HG02623 (cell line): ENCODE measurements at regions not wholly inside any gene's neighbourhood (a gene's known extent, or its start where the extent isn't known, plus 50 kb on each side); places are given as distances from the start of the nearest gene placed in this dataset.
"Not testable (repeated sequence)": the region's sequence is repeated elsewhere in the genome, so short reads cannot be mapped to it uniquely, and the experiment has no call there.

ENCODE experiments used
- ATAC-seq: cut with Tn5 transposase; IDR thresholded peaks from one replicate; pipeline ENCODE4 v1.9.1; 2021; ENCODE audit warnings: moderate library complexity; ENCODE audit not compliant: unreplicated experiment

DNA sequence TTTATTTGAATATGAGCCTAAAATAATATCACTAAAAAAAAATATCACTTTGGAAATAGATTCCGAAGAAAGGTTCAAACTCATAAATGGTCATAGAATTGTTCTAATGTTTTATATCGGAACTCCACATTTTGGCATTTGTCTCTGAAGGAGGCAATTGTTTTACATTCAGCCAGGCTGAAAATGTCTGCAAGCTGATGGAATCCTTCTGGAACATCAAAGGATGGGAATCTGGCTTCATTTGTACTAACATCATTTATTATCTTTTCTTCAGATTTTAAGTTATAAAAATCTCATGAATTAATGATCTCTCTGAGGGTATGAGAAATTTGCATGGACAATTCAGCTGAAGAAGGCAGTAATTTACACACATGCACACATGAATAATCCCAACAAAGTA lies 251.4 kb upstream of the RGMA start:
- no peak for ATAC-seq

DNA sequence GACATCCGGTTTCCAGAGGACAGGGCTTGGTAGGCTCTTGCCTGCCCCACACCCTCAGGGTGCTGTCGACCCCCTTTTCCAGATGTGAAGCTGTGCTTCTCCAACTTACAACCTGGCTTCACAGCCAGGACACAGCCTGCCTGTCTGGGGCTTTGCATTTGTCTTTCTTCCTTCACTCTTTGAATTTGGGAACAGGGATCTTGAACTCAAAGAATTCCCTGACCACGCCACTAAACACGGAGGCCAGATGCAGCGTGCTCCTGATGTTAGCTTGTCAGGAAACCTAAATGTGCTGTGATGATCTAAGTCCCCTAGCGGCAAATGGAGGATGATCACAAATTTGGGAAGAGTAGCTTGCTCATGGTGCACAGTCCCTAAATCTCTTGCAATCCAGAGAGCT lies 244.8 kb upstream of the RGMA start:
- ATAC-seq, result no peak

DNA sequence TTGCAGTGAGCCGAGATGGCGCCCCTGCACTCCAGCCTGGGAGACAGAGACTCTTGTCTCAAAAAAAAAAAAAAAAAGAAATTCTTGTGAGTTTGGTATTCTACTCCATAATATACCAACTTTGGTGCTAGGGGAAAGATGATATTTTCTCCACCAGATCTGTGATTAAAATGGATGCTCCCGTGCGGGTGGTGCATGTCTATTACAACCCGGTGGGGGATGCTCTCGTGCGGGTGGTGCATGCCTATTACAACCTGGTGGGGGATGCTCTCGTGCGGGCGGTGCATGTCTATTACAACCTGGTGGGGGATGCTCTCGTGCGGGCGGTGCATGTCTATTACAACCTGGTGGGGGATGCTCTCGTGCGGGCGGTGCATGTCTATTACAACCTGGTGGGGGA lies 244.1 kb upstream of the RGMA start:
- ATAC-seq, result not testable (repeated sequence)

DNA sequence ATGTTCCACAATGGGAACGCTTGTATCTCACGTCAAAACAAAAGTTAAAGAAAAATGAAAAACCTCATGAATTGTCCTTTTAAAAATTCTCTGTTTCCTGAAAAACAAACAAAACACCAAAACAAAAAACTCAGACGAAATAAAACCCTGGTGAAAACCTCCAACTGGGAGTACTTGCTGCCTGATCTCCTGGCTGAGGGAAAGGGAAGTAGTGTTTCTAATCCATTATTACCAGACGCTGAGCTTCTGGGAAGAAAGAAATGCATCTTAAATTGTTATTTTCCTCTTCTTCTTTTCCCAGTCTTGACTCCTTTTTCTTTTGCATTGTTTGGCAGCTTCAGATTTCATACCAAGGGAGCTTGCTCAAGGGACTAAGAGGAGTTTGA lies 243.2 kb upstream of the RGMA start:
- ATAC-seq, result no peak

DNA sequence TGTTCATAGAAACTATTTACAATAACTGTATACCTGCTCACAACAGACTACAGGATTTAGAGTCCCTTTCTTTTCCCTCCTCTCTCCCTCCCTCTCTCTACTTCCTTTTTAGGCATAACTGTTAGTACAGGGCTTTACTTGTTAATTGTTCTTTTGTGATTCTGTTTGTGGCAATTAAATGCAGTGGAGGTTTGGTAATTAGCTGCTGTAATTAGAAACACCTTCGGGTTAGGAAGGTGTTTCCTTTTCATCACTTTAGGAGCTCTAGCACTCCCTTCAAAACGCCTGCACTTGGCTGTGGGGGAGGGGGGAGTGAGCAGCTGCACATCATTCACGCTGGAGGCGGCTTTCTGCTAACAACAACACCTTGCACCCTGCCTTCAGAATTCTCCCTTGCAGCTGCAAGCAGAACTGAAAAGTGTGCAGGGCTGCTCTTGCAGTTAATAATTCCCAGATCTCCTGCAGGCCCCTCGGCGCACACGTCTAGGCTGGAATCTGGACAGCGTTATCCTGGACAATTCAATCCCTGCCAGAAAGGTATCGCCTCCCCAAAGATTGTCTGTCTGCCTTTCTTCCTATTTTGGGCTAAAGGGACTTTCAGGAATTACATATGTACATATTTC lies 242.6 kb upstream of the RGMA start:
- ATAC-seq, result no peak

DNA sequence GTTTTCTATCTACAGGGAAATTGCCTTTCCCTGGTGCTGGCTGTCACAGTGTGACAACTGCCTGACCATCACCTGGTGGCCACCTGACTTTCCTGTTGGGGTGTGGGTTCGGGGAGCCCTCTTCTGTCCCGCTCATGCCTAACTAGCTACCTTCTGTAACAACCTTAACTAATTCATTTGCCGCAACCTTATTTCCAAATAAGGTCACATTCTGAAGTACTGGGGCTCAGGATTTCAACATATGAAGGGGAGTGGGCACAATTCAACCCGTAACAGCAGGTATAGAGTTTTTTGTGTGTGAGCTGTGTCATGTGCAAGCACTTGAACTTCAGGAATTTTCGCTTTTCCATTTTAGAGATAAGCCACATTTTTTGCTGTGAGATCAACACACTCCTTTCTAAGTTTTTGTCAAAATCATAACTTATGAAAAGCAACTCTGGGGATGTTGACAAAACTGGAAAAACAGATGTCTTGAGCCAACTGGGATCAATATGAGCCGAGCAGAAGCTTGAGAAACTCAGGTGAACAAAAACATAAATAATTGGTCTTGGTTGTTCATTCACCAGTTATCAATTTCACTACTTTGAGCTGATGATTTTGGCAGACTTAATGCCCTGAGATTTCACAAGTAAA lies 242.0 kb upstream of the RGMA start:
- no peak for ATAC-seq

DNA sequence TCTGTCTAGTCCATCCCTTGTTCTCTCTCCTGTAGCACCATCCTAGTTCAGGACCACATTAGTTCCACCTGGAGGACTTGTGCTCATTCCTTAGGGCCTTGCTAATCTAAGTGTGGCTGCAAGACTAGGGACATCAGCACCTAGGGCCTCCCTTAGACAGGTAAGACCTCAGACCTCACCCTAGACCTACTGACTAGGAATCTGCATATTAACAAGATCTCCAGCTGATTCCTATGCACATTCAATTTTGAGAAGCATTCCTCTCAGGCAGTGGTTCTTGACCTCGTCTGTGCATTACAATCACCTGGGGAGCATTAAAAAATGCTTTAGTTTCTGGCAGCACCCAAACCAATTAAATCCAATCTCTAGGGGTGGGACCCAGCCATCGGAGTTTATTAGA lies 238.4 kb upstream of the RGMA start:
- no peak for ATAC-seq

DNA sequence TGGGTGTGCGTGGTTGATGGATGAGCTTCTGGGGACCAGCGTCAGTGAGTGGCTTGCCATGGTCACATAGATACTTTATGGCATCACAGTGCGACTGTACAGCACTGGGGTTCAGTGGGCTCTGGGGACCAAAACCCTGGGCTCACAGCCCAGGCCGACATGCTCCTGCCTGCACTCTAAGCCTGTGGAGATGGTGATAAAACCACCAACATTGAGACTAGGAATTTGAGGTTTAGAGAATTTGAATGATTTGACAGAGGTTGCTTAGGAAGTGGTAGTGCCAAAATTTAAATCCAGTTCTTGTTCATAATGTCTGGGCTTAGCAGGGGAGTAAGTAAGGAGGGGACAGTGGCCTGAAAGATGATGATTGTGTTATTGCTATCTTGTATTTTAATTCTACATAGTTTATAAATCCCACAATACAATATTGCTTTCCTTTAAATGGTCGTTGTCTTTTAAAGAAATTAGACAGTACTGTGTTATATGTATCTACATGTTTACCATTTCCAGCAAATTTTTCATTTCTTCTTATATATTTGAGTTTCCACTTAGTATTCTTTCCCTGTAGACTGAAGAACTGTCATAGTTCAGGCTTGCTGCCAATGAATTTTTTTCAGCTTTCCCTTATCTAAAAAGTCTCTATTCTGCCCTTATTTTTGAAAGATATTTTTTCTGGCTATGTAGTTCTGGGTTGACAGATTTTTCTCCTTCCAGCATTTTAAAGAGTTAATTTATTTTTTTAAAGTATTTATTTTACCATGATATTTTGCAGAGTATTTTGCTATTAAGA lies 235.4 kb upstream of the RGMA start:
- ATAC-seq, result no peak

DNA sequence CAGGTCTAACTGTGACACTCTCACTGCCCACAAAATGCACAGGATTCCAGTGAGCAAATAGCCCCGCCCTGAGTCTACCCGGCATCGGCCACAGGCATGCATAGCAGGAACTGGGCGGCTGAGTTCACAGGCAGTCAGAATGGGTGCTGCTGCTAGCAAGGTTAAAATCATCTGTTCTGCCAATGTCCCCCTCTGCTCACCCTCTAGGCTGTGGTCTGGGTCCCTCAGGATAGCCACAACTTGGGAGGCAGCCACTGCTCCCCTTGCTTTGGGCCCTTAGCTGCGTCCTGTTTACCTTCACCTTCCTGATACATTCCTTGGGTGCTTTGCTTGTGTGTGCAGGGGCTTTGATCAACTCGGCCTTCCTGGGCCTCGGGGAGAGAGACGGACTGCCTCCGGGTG lies 232.9 kb upstream of the RGMA start:
- no peak for ATAC-seq

DNA sequence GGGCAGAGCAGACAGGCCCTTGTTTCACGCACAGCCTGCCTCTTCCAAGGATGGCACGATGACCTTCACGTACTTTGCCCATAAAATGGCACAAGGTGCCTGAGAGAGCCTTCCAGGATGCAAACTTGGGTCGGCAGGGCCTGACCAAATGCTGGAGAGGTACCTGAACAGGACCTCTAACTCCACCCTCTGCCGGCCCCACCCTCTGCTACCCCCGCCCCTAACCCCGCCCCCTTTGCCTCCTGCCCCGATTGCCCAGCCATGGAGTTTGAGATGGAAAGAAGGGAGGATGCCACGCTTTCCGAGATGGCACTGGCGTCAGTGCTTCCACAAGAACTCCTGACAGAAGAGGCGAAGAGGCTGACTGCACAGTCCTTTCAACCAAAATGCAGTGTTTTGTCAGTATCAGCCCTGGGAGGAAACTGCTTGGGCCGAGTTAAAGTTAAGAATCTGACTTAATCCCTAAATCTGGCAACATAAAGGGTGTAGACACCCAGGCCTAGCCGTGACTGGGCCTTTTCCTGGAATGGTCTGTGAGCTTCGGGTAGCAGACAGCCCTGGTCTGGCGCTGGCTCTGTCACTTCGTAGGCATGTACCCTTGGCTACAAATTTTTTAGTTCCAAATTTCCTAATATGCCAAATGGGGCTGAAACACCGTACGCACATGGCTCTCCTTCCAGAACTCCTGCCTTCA lies 230.3 kb upstream of the RGMA start:
- ATAC-seq, result no peak

DNA sequence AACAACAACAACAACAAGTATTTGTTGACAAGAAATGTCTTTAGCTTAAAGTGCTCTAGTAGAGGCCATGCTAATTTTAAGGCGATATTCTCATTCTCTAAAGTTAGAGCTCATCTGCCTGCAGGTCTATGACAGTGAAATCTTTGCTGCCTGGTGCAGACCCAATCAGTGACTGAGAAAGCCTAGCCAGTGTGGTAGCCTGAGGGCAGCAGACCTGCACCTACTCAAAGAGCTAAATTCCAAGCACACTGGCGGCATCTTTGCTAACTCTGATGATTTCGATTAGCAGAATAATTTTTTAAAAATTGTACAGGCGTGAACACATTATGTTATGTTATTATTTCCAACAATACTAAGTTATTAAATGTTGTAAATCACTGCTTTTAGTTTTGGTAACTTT lies 228.8 kb upstream of the RGMA start:
- ATAC-seq, result no peak

DNA sequence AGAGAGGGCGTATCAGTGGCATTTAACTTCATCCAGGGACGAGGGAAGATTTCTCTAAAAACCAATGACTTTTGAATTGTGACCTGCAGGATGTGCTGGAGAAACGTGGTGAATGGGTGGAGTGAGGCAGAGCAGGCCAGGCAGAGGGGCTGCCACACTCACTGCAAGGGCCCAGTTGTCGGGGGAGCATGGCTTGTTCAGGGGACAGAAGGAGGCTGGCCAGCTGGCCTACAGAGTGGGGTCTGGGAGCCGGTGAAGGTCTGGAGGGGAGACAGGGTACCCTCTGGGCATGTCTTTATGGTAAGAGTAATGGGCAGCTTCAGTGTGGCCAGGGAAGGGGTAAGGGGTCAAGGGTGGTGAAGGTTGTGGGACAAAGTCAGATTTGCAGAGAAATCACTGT lies 225.2 kb upstream of the RGMA start:
- ATAC-seq, result no peak

DNA sequence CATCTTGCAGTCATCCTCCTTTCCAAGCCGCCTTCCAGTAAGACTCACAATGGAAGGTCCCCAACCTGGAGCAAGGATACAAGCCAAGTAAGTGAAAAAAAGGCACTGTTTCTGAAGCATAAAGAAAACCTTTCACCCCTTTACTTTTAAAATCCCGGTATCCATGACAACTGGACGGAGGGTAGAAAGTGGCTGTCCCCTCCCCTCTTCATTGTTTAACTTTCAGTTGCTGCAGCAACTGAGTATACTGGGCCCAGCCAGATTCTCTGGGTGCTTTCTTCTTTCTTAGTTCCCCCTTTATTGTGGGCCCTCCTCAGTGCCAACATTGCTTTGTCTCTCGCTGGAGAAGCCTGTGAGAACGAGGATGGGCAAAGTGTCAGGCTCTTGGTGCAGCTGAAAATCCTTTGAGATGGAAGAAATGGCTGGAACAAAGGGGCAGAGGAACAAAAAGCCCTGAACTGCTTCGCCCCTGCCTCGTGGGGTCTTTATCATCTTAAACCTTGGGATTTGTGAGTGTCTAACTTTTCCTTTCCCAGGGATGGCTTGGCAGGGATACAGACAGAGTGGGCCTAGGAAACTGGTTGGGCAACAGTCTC lies 224.0 kb upstream of the RGMA start:
- ATAC-seq, result no peak

DNA sequence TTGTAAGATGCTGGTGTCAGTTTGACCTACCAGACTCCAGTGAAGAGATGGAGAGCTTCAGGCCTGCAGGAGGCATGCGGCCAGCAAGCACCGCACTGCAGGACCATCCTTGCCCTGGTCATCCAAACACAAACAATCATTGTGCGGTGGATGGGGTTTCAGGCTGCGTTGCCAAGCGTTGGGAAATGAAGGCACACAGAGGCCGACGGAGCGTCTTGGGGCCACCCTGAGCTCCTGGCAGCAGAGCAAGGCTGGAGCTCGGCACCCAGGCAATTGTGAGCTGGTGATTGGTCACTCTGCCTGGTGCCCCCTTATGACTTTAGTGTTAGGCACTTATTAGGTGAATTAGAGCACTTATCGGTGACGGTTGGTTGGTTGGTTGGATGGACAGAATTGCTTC lies 222.6 kb upstream of the RGMA start:
- ATAC-seq, result no peak

DNA sequence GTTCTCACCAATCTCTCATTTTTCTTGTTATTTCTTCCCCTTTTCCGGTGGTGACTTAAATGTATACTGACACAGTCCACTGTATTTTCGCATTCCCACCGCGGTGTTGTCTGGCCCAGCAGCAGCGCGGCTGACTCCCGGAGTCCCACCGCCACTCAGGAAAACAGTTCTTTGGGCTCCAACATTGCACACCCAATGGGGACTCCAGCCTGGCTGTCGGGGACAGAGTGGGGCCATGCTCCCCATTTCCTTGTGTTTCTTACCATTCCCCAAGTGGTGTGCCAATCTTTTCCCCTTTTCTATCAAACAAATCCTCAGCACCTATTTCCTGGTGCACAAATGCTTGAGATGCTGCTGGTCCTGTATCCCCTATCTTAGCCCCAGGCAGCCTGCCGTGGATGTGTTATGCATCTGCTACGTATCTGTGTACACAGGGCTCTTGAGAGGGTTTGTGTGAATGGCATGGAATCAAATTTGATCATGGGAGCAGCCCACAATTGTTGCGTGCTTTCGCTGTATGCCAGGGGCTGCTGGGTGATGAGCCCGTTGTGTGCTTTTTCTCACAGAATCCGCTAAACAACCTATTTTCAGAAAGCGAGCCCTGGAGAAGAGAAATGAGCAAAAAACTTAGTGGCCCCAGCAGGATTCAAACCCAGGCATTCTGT lies 219.1 kb upstream of the RGMA start:
- ATAC-seq, result no peak

DNA sequence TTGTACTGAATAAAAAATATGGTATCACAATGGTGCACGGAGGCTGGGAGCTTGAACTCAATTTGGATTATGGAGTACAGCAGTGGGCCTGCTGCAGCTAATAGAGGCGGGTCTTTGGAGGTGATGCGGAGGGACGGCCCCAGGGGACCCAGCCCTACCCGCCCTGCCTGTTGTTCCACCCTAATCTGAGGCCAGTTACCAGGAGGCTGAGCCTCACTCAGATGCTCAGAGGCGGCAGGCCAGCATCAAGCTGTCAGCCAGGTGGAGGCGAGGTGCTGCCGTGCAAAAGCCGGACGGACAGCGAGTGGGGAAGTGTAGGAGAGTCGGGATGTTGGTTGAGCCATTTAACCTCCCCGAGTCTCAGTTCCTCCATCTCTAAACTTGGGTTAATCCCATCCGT lies 218.5 kb upstream of the RGMA start:
- ATAC-seq, result no peak

DNA sequence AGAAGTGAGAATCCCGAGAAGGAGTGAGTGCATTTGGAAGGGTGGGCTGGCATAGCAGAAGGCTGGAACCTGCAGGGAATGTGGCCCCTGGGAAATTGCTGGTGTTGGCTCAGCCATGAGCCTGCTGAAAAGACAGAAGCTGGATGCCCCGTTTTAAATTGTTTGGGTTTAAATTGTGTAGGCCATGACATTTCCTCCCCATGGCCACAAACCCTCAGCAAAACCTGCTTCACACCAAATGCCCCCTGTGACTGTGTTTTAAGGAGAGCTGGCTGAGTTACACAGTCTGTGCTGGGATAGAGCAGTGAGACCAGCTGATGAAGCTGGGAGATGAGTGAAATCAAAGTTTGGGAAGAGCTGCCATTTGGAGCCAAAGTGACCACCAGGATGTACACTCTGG lies 216.3 kb upstream of the RGMA start:
- no peak for ATAC-seq

DNA sequence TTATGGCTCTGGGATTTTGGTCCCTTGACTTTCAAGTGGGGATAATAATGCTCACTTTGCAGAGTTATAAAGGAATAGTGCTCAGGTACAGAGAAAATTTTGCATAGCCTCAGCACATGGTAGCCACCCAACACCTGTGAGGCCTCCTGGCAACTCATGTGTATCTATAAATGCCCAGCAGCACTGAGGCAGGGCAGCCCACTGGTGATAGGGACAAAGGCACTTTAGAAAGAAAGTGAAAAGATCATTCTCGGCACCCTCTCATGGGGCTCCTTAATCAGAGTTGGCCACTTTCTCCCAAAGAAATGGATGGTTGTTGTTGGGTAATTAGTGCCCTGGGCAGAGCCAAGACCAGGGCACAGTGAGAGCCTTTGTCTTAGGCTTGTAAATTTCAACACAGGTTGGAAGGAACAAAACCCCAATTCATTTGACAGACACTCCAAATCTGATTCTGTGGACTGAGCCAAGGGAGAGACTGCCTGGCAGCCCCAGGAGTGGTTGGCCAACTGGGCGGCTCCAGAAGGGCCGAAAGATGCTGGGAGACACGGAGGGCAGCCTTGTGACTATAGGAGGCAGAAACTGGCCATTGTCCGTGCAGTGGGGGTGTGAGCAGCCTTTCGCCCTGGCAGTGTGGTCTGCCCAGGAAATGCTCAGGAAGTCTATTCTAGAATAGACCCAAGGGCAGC lies 213.2 kb upstream of the RGMA start:
- no peak for ATAC-seq

DNA sequence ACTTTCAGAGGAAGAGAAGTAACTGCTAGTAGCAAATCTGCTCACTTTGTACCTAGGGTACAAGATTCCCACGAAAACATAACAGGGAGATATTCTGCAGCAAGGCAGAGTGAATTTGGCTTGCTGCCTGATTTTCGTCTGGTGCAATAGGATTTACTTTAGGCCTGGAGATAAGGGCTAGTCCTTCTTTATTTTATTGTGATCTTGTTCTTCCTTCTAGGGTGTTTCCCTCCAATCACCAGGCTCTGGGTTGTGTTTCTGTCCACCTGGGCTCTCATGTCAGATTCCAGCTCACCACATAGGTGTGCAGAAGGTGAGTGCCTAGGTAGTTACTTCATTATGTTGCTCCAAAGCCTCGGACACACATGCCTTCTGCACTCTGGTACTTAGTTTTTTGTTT lies 211.8 kb upstream of the RGMA start:
- ATAC-seq, result no peak

DNA sequence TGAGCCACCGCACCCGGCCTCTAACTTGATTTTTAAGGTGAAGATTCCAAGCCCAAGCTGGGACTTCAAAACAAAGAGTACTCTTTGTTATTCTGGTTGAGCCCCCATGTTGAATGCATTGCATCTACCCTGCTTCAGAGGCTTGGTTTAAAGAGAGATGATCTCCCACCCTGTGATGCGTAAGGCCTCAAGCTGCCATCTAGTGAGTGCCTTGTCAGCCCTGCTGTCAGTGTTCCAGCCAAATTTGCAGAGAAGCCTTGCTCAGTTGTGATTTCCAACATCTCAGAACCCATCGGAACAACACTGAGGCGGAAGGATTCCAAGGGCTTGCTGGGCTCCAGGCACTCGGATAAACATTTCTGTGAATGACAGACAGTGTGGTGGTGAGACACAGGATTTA lies 210.7 kb upstream of the RGMA start:
- ATAC-seq, result no peak
